Esophagus squamous epithelium (tissue), 5 donors: ENCODE measurements at regions not wholly inside any gene's neighbourhood (a gene's known extent, or its start where the extent isn't known, plus 50 kb on each side); places are given as distances from the start of the nearest gene placed in this dataset.
"Not testable (repeated sequence)": the region's sequence is repeated elsewhere in the genome, so short reads cannot be mapped to it uniquely, and the experiment has no call there.

Experiments
- DNase-seq: peaks from one replicate; lab custom pipeline; 2025; lab: John Stamatoyannopoulos, UW
- H3K27ac ChIP-seq, 4 donors: fragments of 200-600 bp; sonication (generic); one replicate each; pipeline ENCODE4 v1.5.1; 2016 to 2019; ENCODE audit warnings: mild to moderate bottlenecking in 1 of 4
- H3K27me3 ChIP-seq, 4 donors: fragments of 200-600 bp; sonication (generic); 1 replicate in 3 of 4; 2 replicates in 1 of 4; pipeline versions ENCODE4 v1.5.1 to v1.6.0; 2017 to 2021; ENCODE audit warnings: antibody characterized with exemption in 1 of 4
- H3K36me3 ChIP-seq, 3 donors: fragments of 200-600 bp; sonication (generic); one replicate each; pipeline ENCODE4 v1.5.1; 2016 to 2019
- H3K4me1 ChIP-seq, 3 donors: fragments of 200-600 bp; sonication (generic); one replicate each; pipeline ENCODE4 v1.5.1; 2017 to 2019
- H3K4me3 ChIP-seq, 4 donors: fragments of 200-600 bp; sonication (generic); 1 replicate in 3 of 4; 2 replicates in 1 of 4; pipeline ENCODE4 v1.5.1; 2016 to 2019; ENCODE audit warnings: mild to moderate bottlenecking in 2 of 4, moderate library complexity in 1 of 4
- H3K9me3 ChIP-seq, 3 donors: fragments of 200-600 bp; sonication (generic); one replicate each; pipeline ENCODE4 v1.5.1; 2016 to 2019
- CTCF ChIP-seq, 6 experiments: fragments of 450-650 bp in 4 of 6; fragments of 200-600 bp in 2 of 6; sonication (generic) in 2 of 6; IDR thresholded peaks; one replicate each; pipeline ENCODE4 v1.5.1; 2016 to 2019; ENCODE audit warnings: antibody characterized with exemption in 6 of 6, mild to moderate bottlenecking in 4 of 6, moderate library complexity in 4 of 6
- POLR2A ChIP-seq, 4 donors: fragments of 450-650 bp; IDR thresholded peaks; one replicate each; pipeline ENCODE4 v1.6.1; 2017; ENCODE audit warnings: antibody characterized with exemption in 4 of 4, mild to moderate bottlenecking in 4 of 4, moderate library complexity in 3 of 4
- WGBS, 2 donors: methylation state at CpG; one replicate each; pipeline ENCODE4 v1.1.5; 2018; 5-methylcytosine and 5-hydroxymethylcytosine counted together
- intact Hi-C: fragments of 100-400 bp; cut with DNase I; formaldehyde crosslinking; loops from one replicate; pipeline ENCODE4 v1.15.0; 2022
- donor health status: DM: yes; HTN: yes; CAD: no.

- Histone ChIP-seq H3K27me3 (no peaks in the 10 kb centered on the region), H3K36me3 (no peaks in the 10 kb centered on the region), H3K4me3 (no peak overlapping the region), H3K4me1 (no peaks in the 10 kb centered on the region), H3K9me3 (no peaks in the 10 kb centered on the region), H3K27ac (no peak overlapping the region)
- 85 to 92% methylated on average over 1 of the region's 1 CpG for WGBS, 2 donors
- no peak for DNase-seq
- intact Hi-C loops = no loop called here
- TF ChIP-seq POLR2A (IDR thresholded peaks at IDR 0.05) (no peak), CTCF (IDR thresholded peaks at IDR 0.05) (no peak)
Observed at GRCh38 chr1:221981461-221981860, 239.6 kb upstream of the DUSP10 start.

- Histone ChIP-seq H3K27ac (no peak overlapping the region), H3K9me3 (no peaks in the 10 kb centered on the region), H3K4me1 (no peaks in the 10 kb centered on the region), H3K36me3 (no peaks in the 10 kb centered on the region), H3K27me3 (no peaks in the 10 kb centered on the region), H3K4me3 (no peak overlapping the region)
- TF ChIP-seq POLR2A (IDR thresholded peaks at IDR 0.05) (no peak), CTCF (IDR thresholded peaks at IDR 0.05) (peak in 2 of 6 experiments; percentile 13 to 44)
- no peak for DNase-seq
- intact Hi-C loops = no loop called here
Observed at GRCh38 chr1:221979444-221980032, 237.6 kb upstream of the DUSP10 start.

- H3K4me3 ChIP-seq, H3K9me3 ChIP-seq, H3K36me3 ChIP-seq, H3K27ac ChIP-seq, DNase-seq, H3K4me1 ChIP-seq, intact Hi-C loops, H3K27me3 ChIP-seq: not testable (repeated sequence)
- 78 to 89% methylated on average over 9 of the region's 9 CpGs for WGBS, 2 donors
Observed at GRCh38 chr1:221978631-221979334, 236.9 kb upstream of the DUSP10 start.

- intact Hi-C loops, H3K9me3 ChIP-seq, H3K4me3 ChIP-seq, H3K36me3 ChIP-seq, DNase-seq, H3K27ac ChIP-seq, H3K27me3 ChIP-seq, H3K4me1 ChIP-seq: not testable (repeated sequence)
- WGBS, 2 donors = 55% methylated on average over 3 of the region's 3 CpGs
Observed at GRCh38 chr1:221973787-221974186, 231.9 kb upstream of the DUSP10 start.

GRCh38 chr1:221972276-221973235 lies 230.7 kb upstream of the DUSP10 start:
- Histone ChIP-seq H3K27ac (no peak overlapping the region), H3K9me3 (no peaks in the 10 kb centered on the region), H3K4me3 (no peak overlapping the region), H3K27me3 (no peaks in the 10 kb centered on the region), H3K36me3 (no peaks in the 10 kb centered on the region), H3K4me1 (no peaks in the 10 kb centered on the region)
- TF ChIP-seq POLR2A (IDR thresholded peaks at IDR 0.05) (no peak), CTCF (IDR thresholded peaks at IDR 0.05) (no peak)
- no peak for DNase-seq
- WGBS, 2 donors = 89 to 94% methylated on average over 7 to 9 of the region's 10 CpGs
- intact Hi-C loops = no loop called here

GRCh38 chr1:221971035-221971434 lies 229.1 kb upstream of the DUSP10 start:
- H3K4me1 ChIP-seq, H3K4me3 ChIP-seq, intact Hi-C loops, H3K9me3 ChIP-seq, H3K36me3 ChIP-seq, H3K27me3 ChIP-seq, H3K27ac ChIP-seq, DNase-seq: not testable (repeated sequence)
- WGBS, 2 donors = 81 to 87% methylated on average over 8 of the region's 8 CpGs

GRCh38 chr1:221969298-221969858 lies 227.5 kb upstream of the DUSP10 start:
- 76 to 77% methylated on average over 6 of the region's 6 CpGs for WGBS, 2 donors
- not testable (repeated sequence) for H3K4me3 ChIP-seq
- peak overlapping the region in 2 of 4 donors; percentile 50 to 61 for H3K27ac ChIP-seq

GRCh38 chr1:221967538-221967937 lies 225.6 kb upstream of the DUSP10 start:
- intact Hi-C loops = not testable (repeated sequence)
- WGBS, 2 donors = 90 to 91% methylated on average over 9 of the region's 9 CpGs

More at GRCh38 chr1:221969298-221969858, 227.5 kb upstream of the DUSP10 start:
- intact Hi-C loops, H3K27me3 ChIP-seq, H3K4me1 ChIP-seq, DNase-seq, H3K9me3 ChIP-seq, H3K36me3 ChIP-seq: not testable (repeated sequence)

GRCh38 chr1:221966888-221967287 lies 225.0 kb upstream of the DUSP10 start:
- H3K4me1 ChIP-seq, H3K36me3 ChIP-seq, H3K27ac ChIP-seq, intact Hi-C loops, H3K27me3 ChIP-seq, H3K9me3 ChIP-seq, DNase-seq, H3K4me3 ChIP-seq: not testable (repeated sequence)
- WGBS, 2 donors = 78 to 86% methylated on average over 7 of the region's 7 CpGs

More at GRCh38 chr1:221967538-221967937, 225.6 kb upstream of the DUSP10 start:
- DNase-seq, H3K36me3 ChIP-seq, H3K27ac ChIP-seq, H3K27me3 ChIP-seq, H3K9me3 ChIP-seq, H3K4me1 ChIP-seq, H3K4me3 ChIP-seq: not testable (repeated sequence)
